AG09309 (cell line): ENCODE measurements at regions not wholly inside any gene's neighbourhood (a gene's known extent, or its start where the extent isn't known, plus 50 kb on each side); places are given as distances from the start of the nearest gene placed in this dataset.
"Not testable (repeated sequence)": the region's sequence is repeated elsewhere in the genome, so short reads cannot be mapped to it uniquely, and the experiment has no call there.

Experiments used
- DNase-seq: peaks from one replicate; pipeline ENCODE4 v3.0.0-alpha.2; 2010; ENCODE audit warnings: low read depth
- H3K4me3 ChIP-seq: 2 replicates; pipeline ENCODE4 v1.5.1; 2011; ENCODE audit warnings: mild to moderate bottlenecking, low read depth, low read length, moderate library complexity; ENCODE audit not compliant: control insufficient read depth
- CTCF ChIP-seq: IDR thresholded peaks from 2 replicates; pipeline ENCODE4 v1.5.1; 2011; ENCODE audit warnings: mild to moderate bottlenecking, low read depth, low read length, inconsistent platforms; ENCODE audit not compliant: insufficient read depth, control insufficient read depth; ENCODE audit errors: missing control alignments

- no peak for DNase-seq
- H3K4me3 ChIP-seq = no peak overlapping the region
- TF ChIP-seq CTCF = no peak
Measured at GRCh38 chr2:21773168-21773567, 649.4 kb downstream of the TDRD15 start.

- no peak for TF ChIP-seq CTCF
- no peak for DNase-seq
- H3K4me3 ChIP-seq = no peak overlapping the region
Measured at GRCh38 chr2:21774691-21775368, 651.1 kb downstream of the TDRD15 start.

- no peak for TF ChIP-seq CTCF
- H3K4me3 ChIP-seq = no peak overlapping the region
- DNase-seq = no peak
Measured at GRCh38 chr2:21779786-21780185, 656.0 kb downstream of the TDRD15 start.

GRCh38 chr2:21781962-21782361, 658.2 kb downstream of the TDRD15 start:
- H3K4me3 ChIP-seq = no peak overlapping the region
- DNase-seq = no peak
- no peak for TF ChIP-seq CTCF

GRCh38 chr2:21782866-21783265, 659.1 kb downstream of the TDRD15 start:
- TF ChIP-seq CTCF = no peak
- DNase-seq = no peak
- H3K4me3 ChIP-seq = no peak overlapping the region

- H3K4me3 ChIP-seq = no peak overlapping the region
- no peak for DNase-seq
- TF ChIP-seq CTCF = no peak
Measured at GRCh38 chr2:21787941-21788340, 664.2 kb downstream of the TDRD15 start.

- not testable (repeated sequence) for H3K4me3 ChIP-seq, DNase-seq
Measured at GRCh38 chr2:21790311-21790710, 666.5 kb downstream of the TDRD15 start.
